ENCODE measurements at regions not wholly inside any gene's neighbourhood (a gene's known extent, or its start where the extent isn't known, plus 50 kb on each side); places are given as distances from the start of the nearest gene placed in this dataset.
"Not testable (repeated sequence)": the region's sequence is repeated elsewhere in the genome, so short reads cannot be mapped to it uniquely, and the experiment has no call there.

DNA sequence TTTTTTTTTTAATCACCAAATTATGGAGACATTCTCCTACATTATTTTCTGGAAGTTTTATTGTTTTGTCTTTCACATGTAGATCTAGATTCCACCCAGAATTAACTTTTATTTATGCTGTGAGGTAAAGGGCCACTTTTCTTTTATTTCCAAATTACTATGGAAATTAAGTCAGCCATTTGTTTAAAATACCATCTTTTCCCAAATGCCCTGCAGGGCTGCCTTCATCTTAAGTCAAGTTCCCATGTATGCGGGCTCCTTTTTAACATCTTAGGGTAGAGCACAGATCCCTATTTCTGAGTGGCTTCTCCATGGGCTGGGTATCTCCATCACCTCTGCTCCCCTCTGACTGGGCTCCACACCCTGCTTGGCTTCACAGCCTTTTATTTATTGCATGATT, 348.4 kb downstream of the SOX4 start:
- TF ChIP-seq CTCF (IDR thresholded peaks at IDR 0.05; ENCODE audit: insufficient read depth, low read depth, low read length, missing control alignments) = no peak
- no peak for DNase-seq (ENCODE audit: low read depth)
- no peak overlapping the region for H3K4me3 ChIP-seq (ENCODE audit: low read length)

DNA sequence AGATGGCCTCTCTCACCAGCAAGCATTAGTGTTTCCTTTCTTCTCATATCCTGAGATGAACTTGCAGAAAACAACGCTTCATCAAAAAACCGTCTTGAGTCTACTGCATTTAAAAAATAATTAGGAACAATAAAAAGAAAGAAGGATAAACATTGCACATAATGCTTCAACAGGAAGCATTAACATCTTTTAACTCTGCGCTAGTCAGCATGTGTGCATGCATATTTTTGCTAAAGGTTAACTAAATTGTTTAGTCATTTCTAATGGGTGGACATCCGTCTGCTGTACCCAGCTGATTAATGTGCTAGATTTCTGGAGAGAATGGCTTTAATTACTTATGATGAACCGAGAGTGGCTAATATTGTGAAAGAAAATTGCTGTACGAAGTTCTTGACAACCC, 349.3 kb downstream of the SOX4 start:
- no peak for DNase-seq (ENCODE audit: low read depth)
- TF ChIP-seq CTCF (IDR thresholded peaks at IDR 0.05; ENCODE audit: insufficient read depth, low read depth, low read length, missing control alignments) = no peak
- H3K4me3 ChIP-seq (ENCODE audit: low read length) = no peak overlapping the region

- no peak for DNase-seq (ENCODE audit: low read depth)
- no peak for TF ChIP-seq CTCF (IDR thresholded peaks at IDR 0.05; ENCODE audit: insufficient read depth, low read depth, low read length, missing control alignments)
Measured at GRCh38 chr6:21946298-21946783, 350.5 kb downstream of the PRL start.

DNA sequence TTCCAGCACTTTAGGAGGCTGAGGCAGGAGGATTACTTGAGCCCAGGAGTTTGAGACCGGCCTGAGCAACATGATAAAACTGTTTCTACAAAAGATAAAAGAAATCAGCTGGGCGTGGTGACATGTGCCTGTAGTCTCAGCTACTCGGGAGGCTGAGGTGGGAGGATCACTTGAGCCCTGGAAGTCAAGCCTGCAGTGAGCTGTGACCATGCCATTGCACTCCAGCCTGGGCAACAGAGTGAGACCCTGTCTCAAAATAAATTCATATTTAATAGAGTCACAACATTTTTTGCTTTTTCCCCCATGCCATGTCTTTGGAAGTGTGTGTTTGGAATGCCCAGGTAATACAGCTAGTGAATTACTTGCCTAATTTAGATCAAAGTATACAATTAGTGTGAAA, 349.6 kb downstream of the PRL start:
- not testable (repeated sequence) for DNase-seq (ENCODE audit: low read depth)

More at GRCh38 chr6:21946298-21946783, 350.5 kb downstream of the PRL start:
- no peak overlapping the region for H3K4me3 ChIP-seq (ENCODE audit: low read length)

DNA sequence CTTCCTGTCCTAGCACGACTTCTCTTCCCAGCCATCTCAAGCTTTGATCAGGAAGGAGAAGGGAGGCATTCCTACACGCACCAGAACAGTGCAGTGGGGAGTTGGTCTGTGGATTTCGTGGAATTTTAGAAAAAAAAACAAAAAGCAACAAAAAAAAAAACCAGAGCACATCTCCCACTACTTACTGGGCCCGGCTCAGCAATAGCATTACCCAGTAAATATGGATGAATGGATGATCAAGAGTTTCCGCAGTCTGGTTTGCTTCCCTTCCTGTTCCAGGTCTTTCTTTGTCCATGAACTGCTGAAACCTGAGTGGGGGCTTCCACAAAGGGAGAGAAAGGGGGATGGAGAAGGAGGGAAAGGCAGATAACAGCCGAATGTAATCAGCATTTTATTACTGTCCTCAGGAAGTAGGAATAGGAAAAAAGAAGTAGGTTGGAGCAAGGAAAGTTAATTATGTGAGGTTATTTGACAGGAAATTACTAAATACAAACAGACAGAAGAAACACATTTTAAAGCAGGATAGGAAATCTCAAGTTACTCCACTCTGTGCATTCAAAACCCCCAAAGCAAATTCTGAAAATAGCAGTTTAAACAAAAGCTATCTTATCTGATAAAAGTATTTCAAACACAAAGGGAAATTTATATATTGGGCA, 349.0 kb downstream of the PRL start:
- DNase-seq (ENCODE audit: low read depth) = no peak
- TF ChIP-seq CTCF (IDR thresholded peaks at IDR 0.05; ENCODE audit: insufficient read depth, low read depth, low read length, missing control alignments) = no peak
- H3K4me3 ChIP-seq (ENCODE audit: low read length) = no peak overlapping the region

More for the DNA sequence above, 349.6 kb downstream of the PRL start:
- H3K4me3 ChIP-seq (ENCODE audit: low read length) = not testable (repeated sequence)

- no peak overlapping the region for H3K4me3 ChIP-seq (ENCODE audit: low read length)
- no peak for DNase-seq (ENCODE audit: low read depth)
- TF ChIP-seq CTCF (IDR thresholded peaks at IDR 0.05; ENCODE audit: insufficient read depth, low read depth, low read length, missing control alignments) = no peak
Measured at GRCh38 chr6:21949211-21949801, 347.5 kb downstream of the PRL start.

DNA sequence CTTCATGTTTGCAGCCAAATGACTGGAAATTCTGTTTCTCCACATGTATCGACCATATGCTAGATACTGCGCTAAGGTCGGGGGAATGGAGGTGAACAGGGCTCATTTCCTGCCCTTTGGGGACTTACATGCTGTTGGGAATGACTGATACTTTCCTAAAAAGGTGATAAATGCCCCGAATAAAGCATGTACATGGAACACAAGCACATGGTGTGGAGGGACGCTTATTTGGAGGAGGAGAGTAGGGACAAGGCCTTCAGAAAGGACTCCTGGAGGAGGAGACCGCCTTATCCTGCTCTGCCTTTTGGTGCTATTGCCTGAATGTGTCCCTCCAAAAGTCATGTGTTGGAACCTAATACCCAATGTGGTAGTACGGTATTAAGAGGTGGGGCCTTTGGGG, 344.5 kb downstream of the PRL start:
- H3K4me3 ChIP-seq (ENCODE audit: low read length) = no peak overlapping the region
- no peak for DNase-seq (ENCODE audit: low read depth)
- TF ChIP-seq CTCF (IDR thresholded peaks at IDR 0.05; ENCODE audit: insufficient read depth, low read depth, low read length, missing control alignments) = no peak
